Body of pancreas (tissue), 4 donors: ENCODE measurements at regions not wholly inside any gene's neighbourhood (a gene's known extent, or its start where the extent isn't known, plus 50 kb on each side); places are given as distances from the start of the nearest gene placed in this dataset.

Experiments
- CTCF ChIP-seq, 7 experiments: fragments of 450-650 bp in 4 of 7; fragments of 200-600 bp in 3 of 7; sonication (generic) in 3 of 7; IDR thresholded peaks; one replicate each; pipeline ENCODE4 v1.5.1; 2016 to 2019; ENCODE audit warnings: antibody characterized with exemption in 7 of 7
- POLR2A ChIP-seq, 3 donors: fragments of 450-650 bp; IDR thresholded peaks; one replicate each; pipeline ENCODE4 v1.6.1; 2016; ENCODE audit warnings: antibody characterized with exemption in 3 of 3, mild to moderate bottlenecking in 2 of 3

- no peak for TF ChIP-seq CTCF (IDR thresholded peaks at IDR 0.05)
- TF ChIP-seq POLR2A (IDR thresholded peaks at IDR 0.05): no peak
These were observed 91.0 kb downstream of the TBXT start for GRCh38 chr6:166076625-166077024.
